ENCODE measurements at regions not wholly inside any gene's neighbourhood (a gene's known extent, or its start where the extent isn't known, plus 50 kb on each side); places are given as distances from the start of the nearest gene placed in this dataset.

GRCh38 chr3:11718637-11719405 lies 75.1 kb upstream of the VGLL4 start:
- no peak for TF ChIP-seq CTCF (IDR thresholded peaks at IDR 0.05)
- peak; percentile 28 for TF ChIP-seq POLR2A (IDR thresholded peaks at IDR 0.05; ENCODE audit: low read depth)
- peak in 1 of 2 donors; percentile 44 for TF ChIP-seq POLR2AphosphoS5 (IDR thresholded peaks at IDR 0.05)
- Histone ChIP-seq H3K36me3 (no peaks in the 10 kb centered on the region), H3K27me3 (no peaks in the 10 kb centered on the region), H3K9me3 (no peaks in the 10 kb centered on the region), H3K4me3 (peak overlapping the region; percentile 77 to 96 (median 84)), H3K27ac (replicated peaks in 1 of 4) (peak overlapping the region; percentile 90 to 96 (median 94)), H3K4me1 (peaks cover 19 to 39% (median 33%) of the 10 kb centered on the region in 4 donors)
- intact Hi-C loops (cut with DNase I), result loop anchor here (5.0 to 10.0 kb wide), 2 partner anchors 47 to 344 kb away; no protein-coding TSS in a partner anchor
- no peak for DNase-seq (ENCODE audit: extremely low spot score)
- WGBS, result 0% methylated on average over 16 of the region's 44 CpGs

GRCh38 chr3:11717768-11718636 lies 74.3 kb upstream of the VGLL4 start:
- H3K27me3 ChIP-seq, result no peaks in the 10 kb centered on the region
- H3K4me1 ChIP-seq, result peaks cover 19 to 46% (median 34%) of the 10 kb centered on the region in 4 donors
- no peak for TF ChIP-seq EP300 (IDR thresholded peaks at IDR 0.05)
- no peak for TF ChIP-seq POLR2A (IDR thresholded peaks at IDR 0.05; ENCODE audit: low read depth)
- no peak for TF ChIP-seq CTCF (IDR thresholded peaks at IDR 0.05)
- H3K36me3 ChIP-seq, result no peaks in the 10 kb centered on the region
- intact Hi-C loops (cut with DNase I), result loop anchor here (5.0 to 10.0 kb wide), 2 partner anchors 46 to 343 kb away; no protein-coding TSS in a partner anchor
- H3K4me3 ChIP-seq, result peak overlapping the region; percentile 77 to 96 (median 84)
- DNase-seq (ENCODE audit: extremely low spot score), result no peak
- H3K27ac ChIP-seq (replicated peaks in 1 of 4), result peak overlapping the region; percentile 90 to 96 (median 94)
- no peaks in the 10 kb centered on the region for H3K9me3 ChIP-seq
- WGBS, result 6% methylated on average over 9 of the region's 9 CpGs

GRCh38 chr3:11717301-11717700 lies 73.6 kb upstream of the VGLL4 start:
- DNase-seq (ENCODE audit: extremely low spot score), result no peak
- intact Hi-C loops (cut with DNase I), result loop anchor here (5.0 to 10.0 kb wide), 2 partner anchors 45 to 342 kb away; no protein-coding TSS in a partner anchor
- Histone ChIP-seq H3K27ac (replicated peaks in 1 of 4) (peak overlapping the region; percentile 90 to 96 (median 94)), H3K4me1 (peaks cover 19 to 50% (median 37%) of the 10 kb centered on the region in 4 donors), H3K4me3 (peak overlapping the region in 3 of 4 donors; percentile 77 to 91 (median 78)), H3K36me3 (no peaks in the 10 kb centered on the region), H3K27me3 (no peaks in the 10 kb centered on the region), H3K9me3 (no peaks in the 10 kb centered on the region)
- TF ChIP-seq POLR2AphosphoS5 (IDR thresholded peaks at IDR 0.05), result no peak
- TF ChIP-seq EP300 (IDR thresholded peaks at IDR 0.05), result no peak
- no peak for TF ChIP-seq POLR2A (IDR thresholded peaks at IDR 0.05; ENCODE audit: low read depth)
- TF ChIP-seq CTCF (IDR thresholded peaks at IDR 0.05), result no peak
- 29% methylated on average over 6 of the region's 6 CpGs for WGBS

GRCh38 chr3:11716573-11717290 lies 73.0 kb upstream of the VGLL4 start:
- Histone ChIP-seq H3K36me3 (no peaks in the 10 kb centered on the region), H3K27ac (replicated peaks in 1 of 4) (peak overlapping the region; percentile 90 to 96 (median 94)), H3K4me3 (peak overlapping the region in 2 of 4 donors; percentile 77 to 91), H3K4me1 (peaks cover 19 to 56% (median 43%) of the 10 kb centered on the region in 4 donors), H3K9me3 (no peaks in the 10 kb centered on the region), H3K27me3 (no peaks in the 10 kb centered on the region)
- TF ChIP-seq POLR2A (IDR thresholded peaks at IDR 0.05; ENCODE audit: low read depth) (no peak), POLR2AphosphoS5 (IDR thresholded peaks at IDR 0.05) (no peak), EP300 (IDR thresholded peaks at IDR 0.05) (no peak), CTCF (IDR thresholded peaks at IDR 0.05) (no peak)
- intact Hi-C loops (cut with DNase I), result loop anchor here (5.0 to 10.0 kb wide), 2 partner anchors 44 to 342 kb away; no protein-coding TSS in a partner anchor
- no peak for DNase-seq (ENCODE audit: extremely low spot score)
- WGBS, result 39% methylated on average over 6 of the region's 6 CpGs

Data from esophagus muscularis mucosa (tissue), 4 donors.